Progenitor cell of endocrine pancreas (in vitro differentiated cells): ENCODE measurements at regions not wholly inside any gene's neighbourhood (a gene's known extent, or its start where the extent isn't known, plus 50 kb on each side); places are given as distances from the start of the nearest gene placed in this dataset.
"Not testable (repeated sequence)": the region's sequence is repeated elsewhere in the genome, so short reads cannot be mapped to it uniquely, and the experiment has no call there.

Experiments
- DNase-seq: peaks from one replicate; pipeline ENCODE4 v3.0.0; 2021; ENCODE audit warnings: low spot score; ENCODE audit not compliant: unreplicated experiment
- H3K27ac Mint-ChIP-seq: 2 replicates; pipeline ENCODE4 v1.8.0; 2021; ENCODE audit warnings: mild to moderate bottlenecking, moderate library complexity, mixed read lengths
- H3K27me3 Mint-ChIP-seq: 2 replicates; pipeline ENCODE4 v1.8.0; 2021; ENCODE audit warnings: mixed read lengths
- H3K36me3 Mint-ChIP-seq: 2 replicates; pipeline ENCODE4 v1.8.0; 2022; ENCODE audit warnings: mixed read lengths; ENCODE audit not compliant: insufficient read depth
- H3K4me1 Mint-ChIP-seq: 2 replicates; pipeline ENCODE4 v1.8.0; 2021; ENCODE audit warnings: low read depth, mixed read lengths
- H3K4me3 Mint-ChIP-seq: 2 replicates; pipeline ENCODE4 v1.8.0; 2021; ENCODE audit warnings: low read depth, mild to moderate bottlenecking, moderate library complexity, mixed read lengths
- H3K9me3 Mint-ChIP-seq: 2 replicates; pipeline ENCODE4 v1.8.0; 2021; ENCODE audit warnings: low read depth, mixed read lengths
- CTCF ChIP-seq: fragments of 200-600 bp; sonication (generic); IDR thresholded peaks from one replicate; pipeline ENCODE4 v1.5.0; 2021; ENCODE audit warnings: antibody characterized with exemption, mild to moderate bottlenecking; ENCODE audit not compliant: unreplicated experiment

DNA sequence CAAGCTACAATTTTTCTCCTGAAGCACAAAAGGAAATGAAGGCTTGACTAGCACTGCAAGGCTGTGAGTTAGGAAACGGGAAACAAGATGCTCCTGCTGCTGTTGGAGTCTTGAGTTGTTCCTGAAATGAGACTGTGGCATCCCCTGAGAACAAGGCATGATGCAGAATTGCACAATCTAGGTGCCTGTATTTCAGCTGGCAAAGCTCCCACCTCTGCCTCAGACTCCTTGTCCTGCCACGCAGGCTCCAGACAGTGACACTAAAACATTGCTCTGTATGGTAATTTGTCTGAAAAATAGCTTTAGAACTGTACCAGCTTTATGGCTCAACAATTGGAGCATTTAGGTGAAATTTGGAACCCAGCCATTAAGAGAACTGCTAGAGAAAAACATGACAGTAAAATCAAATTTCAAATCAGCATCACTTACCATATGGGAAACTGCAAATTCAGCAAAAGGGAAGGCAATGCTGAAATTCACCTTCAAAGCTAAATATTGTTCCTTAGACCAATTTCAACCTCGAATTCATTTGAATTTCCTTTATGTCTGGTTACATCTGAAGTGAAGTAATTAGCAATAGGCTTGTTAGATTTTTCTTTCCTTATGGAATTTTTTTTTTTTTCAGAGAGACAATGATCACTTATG is 103.4 kb downstream of the MFAP3L start:
- Mint-ChIP-seq H3K36me3 (no peaks in the 10 kb centered on the region), H3K4me3 (no peak overlapping the region), H3K4me1 (peaks cover 6% of the 10 kb centered on the region), H3K27ac (no peak overlapping the region), H3K27me3 (no peaks in the 10 kb centered on the region), H3K9me3 (no peaks in the 10 kb centered on the region)
- no peak for DNase-seq
- no peak for TF ChIP-seq CTCF

DNA sequence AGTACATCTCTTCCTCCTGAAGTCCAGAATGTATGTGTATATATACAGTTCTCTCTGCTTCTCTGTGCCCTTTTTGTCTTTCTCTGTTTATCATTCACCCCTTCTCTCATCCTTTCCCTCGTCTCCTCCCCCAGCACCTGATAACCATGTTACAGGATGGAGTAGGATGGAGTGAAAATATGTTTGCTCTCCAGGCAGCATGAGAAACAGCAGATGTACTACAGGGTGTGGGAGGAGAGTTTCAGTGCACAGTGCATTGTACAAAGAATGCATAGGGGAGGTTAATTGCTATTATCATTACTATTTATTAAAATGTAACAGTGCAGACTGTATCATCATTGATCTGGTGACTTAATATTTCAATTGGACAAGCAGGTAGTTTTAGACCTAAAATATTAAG is 104.5 kb downstream of the MFAP3L start:
- Mint-ChIP-seq H3K4me1 (peaks cover 6% of the 10 kb centered on the region), H3K4me3 (no peak overlapping the region), H3K27me3 (no peaks in the 10 kb centered on the region), H3K9me3 (peaks cover 7% of the 10 kb centered on the region), H3K36me3 (no peaks in the 10 kb centered on the region), H3K27ac (no peak overlapping the region)
- TF ChIP-seq CTCF, result no peak
- DNase-seq, result no peak

GRCh38 chr4:169921237-169921636 is 105.0 kb downstream of the MFAP3L start:
- DNase-seq, result no peak
- H3K36me3 Mint-ChIP-seq, result no peaks in the 10 kb centered on the region
- no peak overlapping the region for H3K27ac Mint-ChIP-seq
- H3K4me1 Mint-ChIP-seq, result peaks cover 6% of the 10 kb centered on the region
- H3K9me3 Mint-ChIP-seq, result peaks cover 7% of the 10 kb centered on the region
- no peak overlapping the region for H3K4me3 Mint-ChIP-seq
- no peaks in the 10 kb centered on the region for H3K27me3 Mint-ChIP-seq
- no peak for TF ChIP-seq CTCF

GRCh38 chr4:169919194-169920124 is 106.7 kb downstream of the MFAP3L start:
- not testable (repeated sequence) for H3K27ac Mint-ChIP-seq, H3K36me3 Mint-ChIP-seq, H3K27me3 Mint-ChIP-seq, DNase-seq, H3K4me3 Mint-ChIP-seq, H3K4me1 Mint-ChIP-seq
- peaks cover 11% of the 10 kb centered on the region for H3K9me3 Mint-ChIP-seq

GRCh38 chr4:169915545-169915944 is 110.7 kb downstream of the MFAP3L start:
- Mint-ChIP-seq H3K4me3 (no peak overlapping the region), H3K27ac (no peak overlapping the region), H3K36me3 (no peaks in the 10 kb centered on the region), H3K27me3 (no peaks in the 10 kb centered on the region), H3K4me1 (peaks cover 4% of the 10 kb centered on the region), H3K9me3 (peaks cover 11% of the 10 kb centered on the region)
- no peak for TF ChIP-seq CTCF
- DNase-seq, result no peak

GRCh38 chr4:169914866-169915265 is 111.3 kb downstream of the MFAP3L start:
- Mint-ChIP-seq H3K4me1 (peaks cover 6% of the 10 kb centered on the region), H3K27ac (no peak overlapping the region), H3K27me3 (no peaks in the 10 kb centered on the region), H3K36me3 (no peaks in the 10 kb centered on the region), H3K9me3 (peaks cover 11% of the 10 kb centered on the region), H3K4me3 (no peak overlapping the region)
- no peak for TF ChIP-seq CTCF
- DNase-seq, result no peak
